Astrocyte (in vitro differentiated cells and primary cell): ENCODE measurements at regions not wholly inside any gene's neighbourhood (a gene's known extent, or its start where the extent isn't known, plus 50 kb on each side); places are given as distances from the start of the nearest gene placed in this dataset.

ENCODE experiments used
- CTCF ChIP-seq: IDR thresholded peaks from 2 replicates; pipeline ENCODE4 v1.5.1; 2011; ENCODE audit warnings: low read depth, mild to moderate bottlenecking, inconsistent platforms, low read length, moderate library complexity; ENCODE audit not compliant: insufficient read depth
- EZH2 ChIP-seq: IDR thresholded peaks from 2 replicates; pipeline ENCODE4 v1.6.1; 2012; ENCODE audit warnings: mild to moderate bottlenecking, low read length, inconsistent platforms; ENCODE audit not compliant: insufficient read depth

- TF ChIP-seq CTCF (no peak), EZH2 (no peak)
These were observed 102.1 kb upstream of the RAP1B start for GRCh38 chr12:68508576-68508975.
